Activated T-cell treated with anti-CD3 and anti-CD28 coated beads, Interleukin-2, amount 50 U/mL, for 72 hours (primary cell): ENCODE measurements at regions not wholly inside any gene's neighbourhood (a gene's known extent, or its start where the extent isn't known, plus 50 kb on each side); places are given as distances from the start of the nearest gene placed in this dataset.

Experiments
- ATAC-seq, 2 donors: fragments of 150-1000 bp; cut with Tn5 transposase; replicated peaks in 1 of 2; 2 replicates each; pipeline ENCODE4 v1.10.0; 2021; ENCODE audit warnings: moderate library complexity in 2 of 2, mild to moderate bottlenecking in 1 of 2
- DNase-seq, 2 donors: peaks; one replicate each; pipeline ENCODE4 v3.0.0; 2021 to 2022; ENCODE audit warnings: mixed read lengths in 1 of 2
- H3K27ac Mint-ChIP-seq: one replicate; pipeline ENCODE4 v1.8.0; 2022; ENCODE audit warnings: mild to moderate bottlenecking, moderate library complexity, mixed read lengths
- H3K27me3 Mint-ChIP-seq: one replicate; pipeline ENCODE4 v1.8.0; 2022; ENCODE audit warnings: low read depth, mixed read lengths
- H3K36me3 Mint-ChIP-seq, 2 donors: one replicate each; pipeline ENCODE4 v1.8.0; 2022; ENCODE audit warnings: mixed read lengths in 2 of 2, mild to moderate bottlenecking in 1 of 2; ENCODE audit not compliant: insufficient read depth in 2 of 2
- H3K4me1 Mint-ChIP-seq: one replicate; pipeline ENCODE4 v1.8.0; 2022; ENCODE audit warnings: low read depth, mixed read lengths
- H3K4me3 Mint-ChIP-seq, 2 donors: one replicate each; pipeline ENCODE4 v1.8.0; 2022; ENCODE audit warnings: mild to moderate bottlenecking in 2 of 2, mixed read lengths in 2 of 2, moderate library complexity in 2 of 2
- H3K9me3 Mint-ChIP-seq, 2 donors: one replicate each; pipeline ENCODE4 v1.8.0; 2022; ENCODE audit warnings: mixed read lengths in 2 of 2

DNA sequence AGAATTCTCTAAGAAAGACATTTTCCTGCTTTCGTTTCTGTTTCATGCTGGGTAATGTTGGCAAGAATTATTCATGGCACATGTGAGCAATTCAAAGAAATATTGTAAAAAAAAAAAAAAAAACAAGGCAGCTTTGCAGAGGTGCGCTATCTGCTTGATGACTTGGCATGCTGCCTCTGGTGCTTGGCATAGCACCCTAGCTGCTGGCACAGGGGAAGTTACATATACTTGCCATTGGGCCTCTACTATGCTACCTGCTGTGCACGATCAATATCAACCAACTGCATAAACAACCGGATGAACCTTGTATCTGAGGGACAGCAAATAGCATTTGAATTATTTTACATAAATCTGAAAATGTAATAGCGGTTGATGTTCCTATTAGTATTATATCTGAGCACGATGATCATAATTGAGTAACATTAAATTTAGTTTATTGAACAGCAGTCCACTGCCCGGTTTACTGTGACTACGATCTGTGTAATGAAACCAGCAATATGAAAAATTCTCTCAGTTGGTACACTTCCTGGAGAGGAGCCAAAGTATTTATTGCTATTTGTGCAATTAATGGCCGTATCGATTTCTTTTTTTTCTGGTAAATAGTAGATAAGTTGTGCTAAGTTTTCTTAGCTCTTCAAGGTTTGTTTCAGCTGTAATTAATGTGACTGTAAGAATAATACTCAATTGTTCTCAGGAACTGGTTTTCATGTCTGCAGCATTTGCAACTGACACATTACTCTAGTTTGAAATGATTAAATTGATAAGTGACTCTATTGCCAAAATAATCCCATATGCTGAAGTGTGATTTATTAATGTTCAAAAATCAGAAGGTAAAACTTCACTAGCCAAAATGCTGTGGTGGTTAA is 717.3 kb downstream of the DACH1 start:
- Mint-ChIP-seq H3K27me3 (no peaks in the 10 kb centered on the region), H3K4me1 (no peaks in the 10 kb centered on the region), H3K36me3 (no peaks in the 10 kb centered on the region), H3K4me3 (no peak overlapping the region), H3K9me3 (peaks cover 0 to 3% of the 10 kb centered on the region in 2 donors), H3K27ac (no peak overlapping the region)
- no peak for DNase-seq
- no peak for ATAC-seq

DNA sequence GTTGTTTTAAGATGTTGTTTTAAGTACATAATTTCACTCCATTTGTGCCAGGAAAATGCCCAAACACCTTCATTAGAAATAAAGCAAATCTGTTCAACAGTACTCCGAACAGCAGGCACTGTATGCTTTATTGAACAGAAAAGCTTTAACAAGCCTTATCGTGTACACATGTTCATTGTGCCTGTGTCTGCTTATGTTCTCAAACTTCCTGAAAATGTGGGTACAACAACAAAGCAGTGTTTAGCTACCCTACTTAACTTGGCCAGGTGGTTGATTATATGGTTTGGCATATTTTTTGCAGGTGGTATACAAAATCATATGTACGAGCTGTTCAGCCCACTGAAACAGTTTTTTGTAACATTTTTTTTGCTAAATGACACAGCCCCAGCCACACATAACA is 718.0 kb downstream of the DACH1 start:
- H3K4me3 Mint-ChIP-seq: no peak overlapping the region
- no peak overlapping the region for H3K27ac Mint-ChIP-seq
- H3K9me3 Mint-ChIP-seq: peaks cover 0 to 3% of the 10 kb centered on the region in 2 donors
- H3K27me3 Mint-ChIP-seq: no peaks in the 10 kb centered on the region
- H3K4me1 Mint-ChIP-seq: no peaks in the 10 kb centered on the region
- no peaks in the 10 kb centered on the region for H3K36me3 Mint-ChIP-seq
- no peak for ATAC-seq
- DNase-seq: no peak

DNA sequence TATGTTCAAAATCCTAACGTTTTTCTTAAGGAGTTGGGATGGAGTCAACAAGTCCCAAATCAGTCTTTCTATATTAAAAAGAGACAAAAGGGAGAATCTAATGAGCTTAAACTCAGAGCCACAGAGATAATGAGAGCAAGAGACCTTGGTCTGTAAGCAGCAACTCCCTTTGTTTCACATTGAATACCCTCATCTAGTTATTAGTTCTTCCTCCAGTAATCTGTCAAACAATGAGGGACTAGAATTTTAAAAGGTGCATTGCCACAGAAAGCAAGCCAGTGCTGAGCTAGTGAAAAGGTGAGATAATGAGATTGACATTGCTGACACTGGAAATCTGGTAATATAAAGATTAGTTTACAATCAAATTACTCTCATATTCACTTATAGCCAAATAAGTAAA is 718.6 kb downstream of the DACH1 start:
- ATAC-seq: no peak
- Mint-ChIP-seq H3K36me3 (no peaks in the 10 kb centered on the region), H3K4me1 (no peaks in the 10 kb centered on the region), H3K9me3 (peaks cover 0 to 3% of the 10 kb centered on the region in 2 donors), H3K4me3 (no peak overlapping the region), H3K27me3 (no peaks in the 10 kb centered on the region), H3K27ac (no peak overlapping the region)
- DNase-seq: no peak

DNA sequence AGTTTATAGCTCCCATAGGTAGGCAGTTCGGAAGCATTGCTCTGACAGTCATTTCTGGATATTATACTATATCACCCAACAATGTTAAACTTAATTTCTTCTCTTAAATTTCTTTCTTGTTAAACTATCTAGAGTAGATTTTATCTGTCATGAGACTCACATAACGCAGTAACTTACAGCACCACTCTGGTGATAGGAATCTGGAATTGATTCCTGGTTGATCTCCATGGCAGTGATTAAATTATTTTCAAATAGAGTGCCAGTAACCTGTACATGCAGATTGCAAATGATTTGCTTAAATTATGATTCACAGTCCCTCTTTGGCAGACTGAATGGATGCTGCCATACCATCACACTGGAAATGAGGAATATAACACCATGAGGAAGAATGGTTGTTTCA is 722.1 kb downstream of the DACH1 start:
- H3K36me3 Mint-ChIP-seq: no peaks in the 10 kb centered on the region
- H3K27ac Mint-ChIP-seq: no peak overlapping the region
- no peak overlapping the region for H3K4me3 Mint-ChIP-seq
- H3K9me3 Mint-ChIP-seq: peaks cover 0 to 1% of the 10 kb centered on the region in 2 donors
- H3K4me1 Mint-ChIP-seq: no peaks in the 10 kb centered on the region
- no peak for ATAC-seq
- no peaks in the 10 kb centered on the region for H3K27me3 Mint-ChIP-seq
- DNase-seq: no peak

DNA sequence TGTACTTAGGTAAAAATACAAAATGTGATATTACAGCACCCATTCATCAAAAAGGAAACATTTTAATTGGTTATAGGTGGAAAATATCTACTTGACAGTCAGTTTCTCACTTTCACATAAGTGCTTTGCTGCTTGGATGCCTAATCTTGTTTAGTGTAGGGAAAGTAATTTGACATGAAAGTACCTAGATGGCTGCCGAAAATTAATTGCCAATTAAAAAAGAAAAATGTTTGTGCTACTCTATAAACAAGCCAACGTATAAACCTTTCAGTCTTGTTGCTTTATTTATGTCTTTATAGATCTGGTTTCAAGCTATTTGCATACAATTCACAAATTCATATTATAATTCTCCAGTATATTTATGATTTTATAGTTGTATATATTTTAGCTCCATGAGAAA is 729.9 kb downstream of the DACH1 start:
- Mint-ChIP-seq H3K9me3 (peaks cover 4 to 7% of the 10 kb centered on the region in 2 donors), H3K36me3 (no peaks in the 10 kb centered on the region), H3K27ac (no peak overlapping the region), H3K27me3 (no peaks in the 10 kb centered on the region), H3K4me3 (no peak overlapping the region), H3K4me1 (no peaks in the 10 kb centered on the region)
- ATAC-seq: no peak
- DNase-seq: no peak

DNA sequence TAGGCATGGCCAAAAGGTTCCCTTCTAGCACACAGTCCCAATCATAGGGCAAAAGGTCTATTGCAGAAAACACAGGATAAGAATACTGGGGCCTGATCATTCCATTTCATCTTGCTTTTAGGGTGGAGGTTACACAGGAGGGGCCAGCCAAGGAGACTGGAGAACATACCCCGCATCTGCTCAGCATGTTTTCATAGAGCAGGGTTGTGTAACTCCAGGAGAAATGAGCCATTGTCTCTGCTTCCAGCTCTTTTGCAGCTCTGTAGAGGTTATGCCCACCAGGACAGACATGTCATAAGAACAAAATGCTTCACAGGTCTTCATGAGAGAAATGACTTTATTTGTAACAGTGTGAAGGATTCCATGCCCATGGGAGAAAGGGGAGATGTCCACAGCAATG is 742.8 kb downstream of the DACH1 start:
- Mint-ChIP-seq H3K4me1 (no peaks in the 10 kb centered on the region), H3K36me3 (peaks cover 0 to 2% of the 10 kb centered on the region in 2 donors), H3K27ac (no peak overlapping the region), H3K27me3 (no peaks in the 10 kb centered on the region), H3K9me3 (peaks cover 10 to 12% of the 10 kb centered on the region in 2 donors), H3K4me3 (no peak overlapping the region)
- ATAC-seq (no peak), DNase-seq (no peak)

DNA sequence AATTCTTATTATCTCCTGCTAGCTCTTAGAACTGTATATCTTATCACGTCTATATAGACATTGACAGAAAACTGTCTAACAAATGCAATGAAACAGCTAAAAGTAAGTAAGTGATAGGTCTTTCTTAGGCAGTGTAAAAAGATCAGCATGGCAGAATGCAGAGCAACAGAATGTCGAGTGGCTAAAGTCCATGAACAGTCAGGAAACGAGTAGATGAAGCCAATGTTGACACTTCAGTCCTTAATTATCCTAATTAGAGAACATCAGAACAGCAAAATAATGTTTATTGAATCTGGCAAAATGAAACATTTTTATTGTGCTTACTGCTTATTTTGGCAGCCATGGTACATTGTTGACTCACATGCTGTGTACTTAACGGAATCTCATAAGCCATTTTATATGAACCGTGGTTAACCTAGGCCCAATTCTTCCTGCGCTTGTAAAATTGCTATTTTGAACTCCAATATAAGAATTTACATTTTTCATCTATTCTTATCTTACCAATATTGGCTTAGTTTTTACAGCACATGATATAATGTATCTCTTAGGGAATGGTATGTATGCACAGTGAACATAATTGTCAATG is 748.1 kb downstream of the DACH1 start:
- DNase-seq: no peak
- Mint-ChIP-seq H3K4me3 (no peak overlapping the region), H3K9me3 (peaks cover 2% of the 10 kb centered on the region in 2 donors), H3K27ac (no peak overlapping the region), H3K36me3 (no peaks in the 10 kb centered on the region), H3K27me3 (no peaks in the 10 kb centered on the region), H3K4me1 (no peaks in the 10 kb centered on the region)
- ATAC-seq: no peak

DNA sequence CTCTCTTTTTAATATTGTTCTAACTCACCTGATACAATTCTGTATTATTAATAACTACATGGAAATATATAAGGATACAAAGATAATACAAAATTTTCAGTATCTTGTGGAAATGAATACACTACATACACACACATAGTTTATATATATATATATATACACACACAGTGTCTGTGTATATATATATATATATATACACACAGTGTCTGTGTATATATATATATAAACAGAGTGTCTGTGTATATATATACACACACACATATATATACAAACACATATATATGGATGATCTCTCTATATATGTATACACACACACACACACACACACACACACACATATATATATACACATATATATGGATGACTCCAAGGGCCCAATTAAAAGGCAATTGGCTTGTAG is 749.1 kb downstream of the DACH1 start:
- ATAC-seq (no peak), DNase-seq (no peak)
- no peaks in the 10 kb centered on the region for H3K36me3 Mint-ChIP-seq
- no peaks in the 10 kb centered on the region for H3K27me3 Mint-ChIP-seq
- no peak overlapping the region for H3K27ac Mint-ChIP-seq
- peaks cover 2% of the 10 kb centered on the region in 2 donors for H3K9me3 Mint-ChIP-seq
- H3K4me1 Mint-ChIP-seq: no peaks in the 10 kb centered on the region
- H3K4me3 Mint-ChIP-seq: no peak overlapping the region

DNA sequence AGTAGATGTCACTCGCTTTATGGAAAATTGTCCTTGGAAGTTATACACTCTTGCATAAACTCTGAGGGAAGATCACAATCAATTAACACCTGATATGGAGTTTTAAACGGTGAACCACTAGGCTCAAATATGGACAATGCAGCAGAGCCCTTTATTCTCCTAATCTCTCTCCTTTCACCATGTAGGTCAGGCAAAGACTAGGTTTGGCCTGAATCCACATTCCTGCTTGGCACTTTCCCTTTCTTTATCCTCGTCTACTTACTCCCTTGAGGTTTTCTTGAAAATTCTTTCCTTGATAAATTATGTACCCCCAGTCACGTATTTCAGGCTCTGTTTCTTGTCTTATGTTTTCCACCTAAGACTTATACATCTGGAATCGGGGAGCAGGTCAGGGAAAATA is 751.7 kb downstream of the DACH1 start:
- Mint-ChIP-seq H3K36me3 (no peaks in the 10 kb centered on the region), H3K4me1 (no peaks in the 10 kb centered on the region), H3K4me3 (no peak overlapping the region), H3K9me3 (peaks cover 0 to 2% of the 10 kb centered on the region in 2 donors), H3K27ac (no peak overlapping the region), H3K27me3 (no peaks in the 10 kb centered on the region)
- no peak for DNase-seq
- ATAC-seq: no peak

DNA sequence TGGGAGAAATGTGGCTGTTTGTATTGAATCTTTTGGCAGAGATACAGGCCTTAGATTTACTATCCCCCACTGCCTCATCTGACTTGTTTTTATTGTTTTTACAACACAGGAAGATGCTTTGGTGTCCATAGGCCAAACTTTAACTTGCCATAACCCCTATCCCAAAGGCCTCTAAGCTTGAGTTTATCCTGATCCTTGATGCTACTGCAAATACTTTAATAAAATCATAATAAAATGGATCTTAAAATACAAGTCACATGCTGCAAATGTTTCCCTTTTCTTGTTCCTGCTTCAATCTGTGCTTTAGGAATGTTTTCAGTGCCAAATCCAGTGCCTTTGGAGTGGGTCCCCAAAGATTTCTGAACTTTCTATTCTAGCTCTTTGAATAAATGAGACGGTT is 770.6 kb downstream of the DACH1 start:
- H3K27ac Mint-ChIP-seq: no peak overlapping the region
- ATAC-seq (no peak), DNase-seq (no peak)
- H3K27me3 Mint-ChIP-seq: no peaks in the 10 kb centered on the region
- H3K4me1 Mint-ChIP-seq: no peaks in the 10 kb centered on the region
- H3K4me3 Mint-ChIP-seq: no peak overlapping the region
- no peaks in the 10 kb centered on the region for H3K36me3 Mint-ChIP-seq
- peaks cover 0 to 4% of the 10 kb centered on the region in 2 donors for H3K9me3 Mint-ChIP-seq

DNA sequence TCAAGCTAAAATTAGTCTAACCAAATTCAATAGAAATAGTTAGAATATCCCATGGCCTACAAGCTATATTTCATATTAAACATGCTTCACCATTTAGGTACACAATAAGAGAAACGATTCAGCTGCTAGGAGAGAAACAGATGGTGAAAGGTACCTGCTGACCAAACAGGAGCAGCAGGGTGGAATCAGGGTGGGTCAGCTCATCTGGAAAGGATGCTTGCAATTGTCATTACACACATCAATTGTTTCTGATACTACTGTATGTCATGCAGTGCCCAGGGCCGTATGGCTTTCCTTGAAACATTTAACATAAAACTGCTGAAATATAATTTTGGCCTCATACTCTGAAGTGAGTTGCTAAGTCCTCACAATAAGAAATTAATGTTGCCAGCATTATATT is 776.0 kb downstream of the DACH1 start:
- Mint-ChIP-seq H3K27ac (no peak overlapping the region), H3K9me3 (peaks cover 3 to 8% of the 10 kb centered on the region in 2 donors)
- no peak for ATAC-seq

DNA sequence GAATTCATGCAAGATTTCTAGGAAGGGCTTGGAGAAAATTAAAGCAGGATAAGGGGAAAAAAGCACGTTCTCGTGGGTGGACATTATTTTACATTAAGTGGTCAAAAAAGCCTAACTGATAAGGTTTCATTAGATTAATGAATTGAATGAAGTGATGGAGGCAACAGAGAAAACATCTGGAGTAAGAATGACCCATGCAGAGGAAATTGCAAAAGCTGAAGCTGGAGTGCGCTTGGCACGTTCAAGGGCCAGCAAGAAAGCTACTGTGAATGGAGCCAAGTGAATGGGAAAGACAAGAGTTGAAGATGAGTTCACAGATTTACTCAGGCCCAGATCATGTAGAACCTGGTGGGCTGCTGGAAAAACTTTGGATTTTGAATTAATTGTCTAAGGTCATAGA is 777.9 kb downstream of the DACH1 start:
- H3K27ac Mint-ChIP-seq: no peak overlapping the region
- H3K9me3 Mint-ChIP-seq: peaks cover 3 to 4% of the 10 kb centered on the region in 2 donors
- H3K36me3 Mint-ChIP-seq: no peaks in the 10 kb centered on the region
- ATAC-seq (no peak), DNase-seq (no peak)
- no peak overlapping the region for H3K4me3 Mint-ChIP-seq
- H3K4me1 Mint-ChIP-seq: no peaks in the 10 kb centered on the region
- H3K27me3 Mint-ChIP-seq: no peaks in the 10 kb centered on the region

More for the DNA sequence above, 776.0 kb downstream of the DACH1 start:
- Mint-ChIP-seq H3K36me3 (no peaks in the 10 kb centered on the region), H3K4me3 (no peak overlapping the region), H3K27me3 (no peaks in the 10 kb centered on the region), H3K4me1 (no peaks in the 10 kb centered on the region)
- DNase-seq: no peak

DNA sequence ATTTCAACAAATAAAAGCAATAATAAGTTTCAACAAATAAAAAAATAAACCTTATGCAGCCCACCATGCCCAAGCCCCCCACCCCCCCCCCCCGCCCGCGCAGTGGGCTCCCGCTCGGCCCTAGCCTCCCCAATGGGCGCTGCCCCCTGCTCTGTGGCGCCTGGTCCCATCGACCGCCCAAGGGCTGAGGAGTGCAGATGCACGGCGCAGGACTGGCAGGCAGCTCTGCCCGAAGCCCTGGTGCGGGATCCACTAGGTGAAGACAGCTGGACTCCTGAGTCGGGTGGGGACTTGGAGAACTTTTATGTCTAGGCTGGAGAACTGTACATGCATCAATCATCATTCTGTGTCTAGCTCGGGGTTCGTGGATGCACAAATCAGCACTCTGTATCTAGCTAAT is 779.6 kb downstream of the DACH1 start:
- Mint-ChIP-seq H3K4me1 (no peaks in the 10 kb centered on the region), H3K4me3 (no peak overlapping the region), H3K9me3 (peaks cover 3 to 4% of the 10 kb centered on the region in 2 donors), H3K27me3 (no peaks in the 10 kb centered on the region), H3K27ac (no peak overlapping the region), H3K36me3 (no peaks in the 10 kb centered on the region)
- DNase-seq (no peak), ATAC-seq (no peak)

DNA sequence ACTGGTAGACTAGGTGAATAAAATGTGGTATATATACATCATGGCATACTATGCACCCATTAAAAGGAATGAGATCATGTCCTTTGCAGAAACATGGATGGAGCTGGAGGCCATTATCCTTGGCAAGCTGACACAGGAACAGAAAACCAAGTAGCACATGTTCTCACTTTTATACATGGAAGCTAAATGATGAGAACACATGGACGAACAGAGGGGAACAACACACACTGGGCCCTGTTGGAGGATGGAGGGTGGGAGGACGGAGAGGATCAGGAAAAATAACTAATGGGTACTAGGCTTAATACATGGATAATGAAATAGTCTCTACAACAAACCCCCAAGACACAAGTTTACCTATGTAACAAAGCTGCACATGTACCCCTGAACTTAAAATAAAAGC is 780.0 kb downstream of the DACH1 start:
- H3K4me3 Mint-ChIP-seq: no peak overlapping the region
- H3K9me3 Mint-ChIP-seq: peaks cover 3 to 4% of the 10 kb centered on the region in 2 donors

More for the DNA sequence above, 780.0 kb downstream of the DACH1 start:
- ATAC-seq (no peak), DNase-seq (no peak)
- H3K27ac Mint-ChIP-seq: no peak overlapping the region
- H3K27me3 Mint-ChIP-seq: no peaks in the 10 kb centered on the region
- no peaks in the 10 kb centered on the region for H3K4me1 Mint-ChIP-seq
- no peaks in the 10 kb centered on the region for H3K36me3 Mint-ChIP-seq
